G401 (cell line): ENCODE measurements at regions not wholly inside any gene's neighbourhood (a gene's known extent, or its start where the extent isn't known, plus 50 kb on each side); places are given as distances from the start of the nearest gene placed in this dataset.

Experiments used
- DNase-seq: peaks from one replicate; pipeline ENCODE4 v3.0.0-alpha.2; 2015; ENCODE audit warnings: low spot score
- in situ Hi-C: cut with HindIII; loops from 2 replicates; pipeline ENCODE4 v1.10.0; 2016; ENCODE audit warnings: low sequenced_read_pairs, mixed read lengths

DNA sequence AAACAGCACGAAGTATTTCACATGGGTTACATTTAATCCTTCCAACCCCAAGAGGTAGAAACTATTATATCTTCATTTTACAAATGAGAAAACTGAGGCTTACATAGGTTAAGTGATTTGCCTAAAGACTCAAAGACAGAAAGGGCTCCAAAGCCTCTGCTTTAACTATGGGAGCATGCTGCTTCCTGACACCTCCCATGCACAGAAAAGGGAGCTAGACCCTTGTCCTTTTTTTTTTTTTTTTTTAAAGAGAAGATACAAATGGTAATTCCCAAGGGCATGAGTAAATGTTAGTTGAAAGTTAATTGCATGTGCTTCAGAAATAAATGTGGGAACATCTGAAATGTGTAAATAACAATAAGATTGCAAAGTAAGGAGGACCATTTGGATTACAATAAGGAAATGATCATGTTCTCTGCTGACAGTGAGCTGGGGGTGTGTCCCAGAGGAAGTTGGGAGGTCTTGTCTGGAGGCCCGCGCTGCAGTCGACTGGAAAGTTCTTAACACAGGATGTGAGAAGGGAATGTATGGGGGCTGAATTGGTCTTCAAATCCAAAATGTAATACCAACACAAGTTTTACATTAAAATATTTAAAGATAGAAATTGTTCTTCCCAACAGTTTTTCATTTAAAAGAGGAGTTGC, 500.3 kb downstream of the KLF12 start:
- no peak for DNase-seq
- in situ Hi-C loops: no loop called here

GRCh38 chr13:73631411-73631810, 502.8 kb downstream of the KLF12 start:
- DNase-seq: peak; percentile 45
- in situ Hi-C loops: no loop called here

DNA sequence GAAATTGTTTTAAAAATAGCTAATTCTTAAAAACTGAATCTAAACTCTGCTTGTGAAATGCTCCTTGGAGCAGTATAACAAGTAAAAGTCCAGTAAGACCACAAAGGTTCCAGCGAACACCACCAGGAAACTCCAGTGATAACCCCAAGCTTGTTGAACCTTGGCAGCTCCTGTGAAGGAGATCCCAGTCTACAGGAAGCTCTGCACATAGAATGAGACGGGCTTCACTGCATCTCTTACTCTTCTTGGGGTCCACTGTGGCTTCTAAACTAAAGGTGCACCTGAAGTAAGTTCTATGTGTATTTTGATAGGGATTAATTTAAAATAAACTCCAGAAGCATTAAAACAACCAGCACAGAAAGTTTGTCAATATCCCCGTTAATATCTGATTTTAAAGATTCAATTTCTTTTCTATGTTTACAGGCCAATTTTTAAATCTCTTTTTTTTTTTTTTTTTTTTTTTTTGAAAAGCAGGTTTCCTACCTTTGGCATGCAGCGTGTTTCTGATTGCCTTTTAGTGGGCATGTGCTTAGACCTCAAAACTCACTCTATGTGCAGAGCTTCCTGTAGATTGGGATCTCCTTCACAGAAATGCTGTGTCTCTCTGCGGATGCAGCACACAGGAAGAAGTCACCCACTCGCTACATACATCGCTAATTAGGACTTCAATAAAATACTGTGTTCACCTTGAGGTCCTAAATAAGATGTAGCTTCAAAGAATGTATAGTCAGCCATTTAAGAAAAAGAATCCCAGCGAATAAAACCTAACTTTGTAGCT, 508.5 kb downstream of the KLF12 start:
- in situ Hi-C loops: no loop called here
- no peak for DNase-seq

DNA sequence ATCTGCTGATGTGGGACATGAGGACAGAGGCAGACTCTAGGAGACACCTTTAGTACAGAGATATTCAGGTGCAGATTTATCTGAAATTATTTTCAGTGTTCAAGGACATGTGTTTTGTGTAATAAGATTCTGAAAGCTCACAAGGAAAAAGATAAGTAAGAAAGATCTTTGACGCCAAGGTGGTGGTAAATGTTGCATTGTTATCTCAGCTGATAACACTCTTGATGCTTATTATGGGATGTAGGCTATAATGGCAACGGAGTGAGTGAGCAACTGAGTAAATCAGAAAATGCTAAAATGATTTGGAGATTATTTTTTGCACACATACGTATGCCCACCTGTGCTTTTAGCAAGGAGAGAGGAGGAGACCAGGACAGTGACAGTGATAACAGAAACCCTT, 510.9 kb downstream of the KLF12 start:
- in situ Hi-C loops: no loop called here
- DNase-seq: no peak

DNA sequence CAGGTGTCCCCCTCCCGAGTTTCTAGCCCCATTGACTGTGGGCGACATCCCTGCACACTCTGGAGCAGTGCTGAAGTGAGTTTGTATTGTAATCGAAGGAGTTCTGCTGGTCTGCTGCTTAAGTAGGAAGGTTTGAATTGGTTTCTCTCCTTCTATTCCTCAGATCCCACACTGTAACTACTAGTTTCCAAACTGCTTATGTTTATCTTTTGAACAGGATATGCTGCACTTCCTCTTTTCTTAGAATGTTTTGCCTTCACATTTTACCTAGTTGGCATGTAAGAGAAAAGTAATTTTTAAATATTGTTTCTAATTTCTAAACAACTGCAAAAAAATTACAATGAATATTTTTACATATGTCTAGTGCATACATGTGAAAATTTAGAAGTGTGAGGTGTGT, 511.8 kb downstream of the KLF12 start:
- in situ Hi-C loops: no loop called here
- no peak for DNase-seq

- in situ Hi-C loops: no loop called here
- DNase-seq: no peak
These were observed 515.8 kb downstream of the KLF12 start for GRCh38 chr13:73618275-73618865.

GRCh38 chr13:73616861-73617260, 517.3 kb downstream of the KLF12 start:
- in situ Hi-C loops: no loop called here
- DNase-seq: no peak

DNA sequence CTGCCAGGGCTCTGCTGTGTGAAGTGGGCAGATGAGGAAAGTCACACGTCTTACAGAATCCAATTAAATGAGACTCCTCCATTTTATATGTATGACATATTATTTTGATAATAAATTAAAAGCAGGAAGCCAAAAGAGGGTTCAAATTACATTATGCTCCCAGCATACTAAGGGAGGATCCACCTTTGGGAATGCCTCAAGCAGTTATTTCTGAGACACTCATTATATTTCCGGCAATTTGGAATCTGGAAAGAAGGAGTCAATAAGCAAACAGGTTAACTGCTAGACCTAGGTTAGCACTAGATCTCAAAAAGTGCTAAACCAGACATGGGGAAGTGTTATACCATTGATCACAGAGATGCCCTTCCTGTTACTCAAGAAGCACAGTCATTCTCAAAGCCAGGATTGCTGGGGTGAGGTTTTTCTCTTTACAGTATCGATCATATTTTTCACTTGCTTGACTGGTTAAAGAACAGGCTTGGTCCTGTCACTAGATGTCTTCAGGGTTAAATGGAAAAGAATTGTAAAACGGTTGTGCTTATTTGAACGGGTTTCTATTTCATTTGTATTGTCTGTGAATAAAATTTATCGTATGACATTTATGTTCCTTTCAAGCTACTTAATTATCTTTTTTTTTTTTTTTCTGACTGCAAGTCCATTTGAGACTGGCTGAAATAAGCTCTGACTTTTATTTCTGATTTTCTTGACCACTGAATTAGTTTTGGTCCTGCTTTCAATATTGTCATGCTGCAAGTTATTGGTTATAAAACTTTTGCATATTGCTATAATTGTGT, 523.2 kb downstream of the KLF12 start:
- no peak for DNase-seq
- in situ Hi-C loops: no loop called here

DNA sequence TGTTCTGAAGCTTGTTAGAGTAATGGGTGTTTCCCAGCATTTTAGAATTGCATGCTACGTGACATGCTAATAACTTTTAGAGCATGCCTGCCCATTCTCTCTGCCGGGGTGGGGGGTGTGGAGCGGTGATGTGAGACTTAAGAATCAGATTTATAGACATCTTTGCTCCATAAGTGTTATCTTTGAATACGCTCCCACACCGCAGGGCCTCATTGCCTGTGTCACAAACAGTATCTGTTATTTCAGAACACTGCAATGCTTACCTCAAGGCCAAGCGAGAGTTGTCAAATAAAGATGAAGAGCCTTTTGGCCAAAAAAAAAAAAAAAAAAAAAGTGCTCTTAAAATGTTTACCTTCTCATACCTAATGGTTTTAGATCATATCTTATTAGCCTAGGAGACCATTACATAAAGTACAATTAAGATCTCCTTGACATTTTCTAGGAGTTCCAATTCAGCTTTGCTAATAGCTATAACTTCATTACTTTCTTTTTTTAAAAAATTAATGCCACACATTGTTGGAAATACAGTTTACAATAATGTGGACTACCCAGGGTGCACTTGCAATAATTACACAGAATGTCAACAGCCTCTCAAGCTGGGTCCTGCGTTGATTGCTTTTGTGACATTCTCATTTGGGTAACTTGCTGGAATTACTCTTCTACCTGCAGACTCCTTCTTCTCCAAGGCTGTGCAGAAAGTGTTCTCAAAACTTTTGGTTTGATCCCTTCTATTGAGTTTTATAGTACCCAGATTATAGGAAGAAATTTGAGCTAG, 525.3 kb downstream of the KLF12 start:
- DNase-seq: no peak
- in situ Hi-C loops: no loop called here

DNA sequence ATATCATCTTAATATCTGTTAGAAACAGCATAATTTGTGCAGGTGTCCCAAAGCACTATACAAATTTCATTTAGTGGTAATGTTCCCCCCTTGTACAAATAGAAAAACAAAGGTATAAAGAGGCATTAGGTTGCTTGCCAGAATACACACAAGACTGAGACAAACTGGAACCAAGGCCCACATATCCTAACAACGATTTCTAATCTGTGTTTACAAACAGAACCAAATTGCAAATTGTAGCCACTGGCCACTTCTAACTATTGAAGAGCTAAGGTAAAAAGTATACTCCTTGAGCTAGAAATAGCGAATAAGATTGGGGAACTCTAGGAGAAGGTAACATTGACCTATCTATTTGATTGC, 526.1 kb downstream of the KLF12 start:
- in situ Hi-C loops: no loop called here
- DNase-seq: no peak

GRCh38 chr13:73607489-73608156, 526.6 kb downstream of the KLF12 start:
- in situ Hi-C loops: no loop called here
- DNase-seq: no peak

DNA sequence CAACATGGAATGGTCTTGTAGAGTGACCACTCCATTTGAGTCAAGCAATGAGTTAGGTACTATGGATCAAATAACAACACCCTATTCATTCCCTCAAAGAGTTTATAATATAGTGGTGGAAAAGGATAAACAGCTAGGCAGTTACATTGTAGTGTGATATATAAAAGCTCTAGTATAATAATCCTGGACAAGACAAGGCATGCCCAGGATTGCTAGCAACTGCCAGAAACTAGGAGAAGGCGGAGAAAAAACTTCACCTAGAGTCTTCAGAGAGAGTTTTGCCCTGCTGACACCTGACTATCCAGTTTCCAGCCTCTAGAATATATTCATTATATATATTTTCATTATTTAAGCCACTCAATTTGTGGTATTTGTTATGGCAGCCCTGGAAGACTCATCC, 530.6 kb downstream of the KLF12 start:
- no peak for DNase-seq
- in situ Hi-C loops: no loop called here

DNA sequence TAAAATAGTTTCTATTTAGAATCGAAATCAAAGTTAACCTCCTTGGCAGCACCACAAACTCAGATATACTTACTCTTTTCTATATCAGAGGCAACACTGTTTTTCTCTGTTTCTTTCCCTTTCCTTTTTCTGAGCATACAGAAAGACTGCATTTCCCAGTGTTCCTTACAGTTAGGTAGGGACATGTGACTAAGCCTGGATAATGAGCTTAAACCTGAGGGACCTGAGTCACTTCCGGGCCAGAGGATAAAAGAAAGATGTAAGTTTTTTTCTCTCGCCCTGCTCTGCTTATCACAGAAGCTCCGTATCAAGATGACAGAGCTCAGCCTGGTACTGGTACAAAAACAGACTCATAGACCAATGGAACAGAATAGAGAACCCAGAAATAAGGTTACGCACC, 531.9 kb downstream of the KLF12 start:
- in situ Hi-C loops: no loop called here

DNA sequence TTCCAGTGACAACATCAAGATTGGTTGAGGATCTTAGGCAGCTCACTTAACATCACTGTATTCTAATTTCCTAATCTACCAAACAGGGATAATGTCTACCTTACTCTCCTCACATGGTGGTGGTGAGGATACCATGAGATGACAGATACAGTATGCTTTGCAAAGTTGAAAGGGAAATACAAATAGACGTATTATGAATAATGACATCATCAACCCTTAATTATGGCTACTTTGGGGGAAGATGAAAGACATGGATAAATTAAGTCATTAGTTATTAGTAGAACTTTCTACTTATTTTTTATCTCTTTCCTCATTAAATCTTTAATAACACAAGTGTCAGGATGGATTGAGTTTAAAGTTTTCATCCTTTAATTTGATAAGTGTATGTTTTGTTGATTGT, 532.5 kb downstream of the KLF12 start:
- no peak for DNase-seq
- in situ Hi-C loops: no loop called here

More for the DNA sequence above, 531.9 kb downstream of the KLF12 start:
- no peak for DNase-seq

- in situ Hi-C loops: no loop called here
- no peak for DNase-seq
These were observed 534.7 kb downstream of the KLF12 start for GRCh38 chr13:73599232-73600128.

- in situ Hi-C loops: no loop called here
- no peak for DNase-seq
These were observed 536.0 kb downstream of the KLF12 start for GRCh38 chr13:73598020-73598712.

GRCh38 chr13:73596382-73596781, 537.6 kb downstream of the KLF5 start:
- DNase-seq: no peak
- in situ Hi-C loops: no loop called here
